NCI-H128 (cell line): ENCODE measurements at regions not wholly inside any gene's neighbourhood (a gene's known extent, or its start where the extent isn't known, plus 50 kb on each side); places are given as distances from the start of the nearest gene placed in this dataset.
"Not testable (repeated sequence)": the region's sequence is repeated elsewhere in the genome, so short reads cannot be mapped to it uniquely, and the experiment has no call there.

ENCODE experiments used
- DNase-seq: peaks from one replicate; lab custom pipeline; 2025; ENCODE audit not compliant: unreplicated experiment; lab: John Stamatoyannopoulos, UW

- not testable (repeated sequence) for DNase-seq
Measured at GRCh38 chr15:31656915-31657314, 330.3 kb downstream of the KLF13 start.

DNA sequence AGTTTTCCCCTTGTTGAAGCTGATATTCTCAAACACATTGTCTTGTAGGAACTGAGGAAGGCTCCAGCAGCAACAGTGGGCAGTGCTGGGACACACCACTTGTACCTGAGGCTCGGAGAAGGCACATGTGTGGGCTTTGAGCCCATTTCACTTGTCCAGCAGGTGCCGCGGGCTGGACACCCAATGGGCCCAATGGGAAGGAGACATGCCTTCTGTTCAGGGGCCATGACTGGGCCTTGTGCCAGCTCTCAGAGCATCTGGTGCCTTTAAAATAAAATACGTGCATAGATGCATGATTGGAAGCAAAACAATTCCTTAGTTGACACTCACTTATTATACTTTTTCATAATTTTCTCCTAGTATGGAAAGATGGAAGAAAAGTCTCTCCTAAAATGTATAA, 334.2 kb downstream of the KLF13 start:
- DNase-seq = no peak

GRCh38 chr15:31665732-31666131, 339.1 kb downstream of the KLF13 start:
- DNase-seq = not testable (repeated sequence)

DNA sequence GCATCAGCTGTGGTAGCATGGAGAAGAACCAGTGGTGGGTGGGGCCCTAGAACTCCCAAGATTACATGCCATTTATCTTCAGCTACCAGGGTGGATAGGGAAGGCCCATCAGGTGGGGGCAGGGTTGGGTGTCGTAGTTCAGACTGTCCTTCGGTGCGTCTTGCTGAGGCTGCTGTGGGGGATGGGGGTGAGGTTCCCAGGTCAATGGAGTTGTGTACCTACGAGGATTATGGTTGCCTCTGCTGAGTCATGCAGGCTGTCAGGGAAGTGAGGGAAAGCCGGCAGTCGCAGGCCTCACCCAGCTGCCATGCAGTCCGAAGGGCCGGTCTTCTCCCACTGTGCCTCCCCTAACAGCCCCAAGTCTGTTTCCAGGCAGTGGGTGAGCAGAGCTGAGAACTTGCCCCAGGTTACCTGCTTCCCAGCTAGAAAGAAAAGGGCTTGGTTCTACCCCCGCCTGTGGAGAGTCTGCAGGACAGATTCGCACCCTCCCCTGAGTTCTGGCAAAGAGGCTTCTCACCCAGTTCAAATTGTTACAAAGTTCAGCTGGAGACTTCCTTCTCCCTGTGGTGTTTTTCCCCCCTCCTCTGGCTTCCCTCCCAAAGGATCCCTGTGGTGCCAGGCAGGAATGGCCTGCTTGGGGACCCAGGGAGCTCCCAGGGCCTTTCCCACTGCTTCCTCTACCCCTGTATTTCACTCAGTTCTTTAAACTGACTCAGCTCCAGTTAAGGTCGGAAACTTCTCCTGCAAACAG, 342.7 kb downstream of the KLF13 start:
- DNase-seq = not testable (repeated sequence)

DNA sequence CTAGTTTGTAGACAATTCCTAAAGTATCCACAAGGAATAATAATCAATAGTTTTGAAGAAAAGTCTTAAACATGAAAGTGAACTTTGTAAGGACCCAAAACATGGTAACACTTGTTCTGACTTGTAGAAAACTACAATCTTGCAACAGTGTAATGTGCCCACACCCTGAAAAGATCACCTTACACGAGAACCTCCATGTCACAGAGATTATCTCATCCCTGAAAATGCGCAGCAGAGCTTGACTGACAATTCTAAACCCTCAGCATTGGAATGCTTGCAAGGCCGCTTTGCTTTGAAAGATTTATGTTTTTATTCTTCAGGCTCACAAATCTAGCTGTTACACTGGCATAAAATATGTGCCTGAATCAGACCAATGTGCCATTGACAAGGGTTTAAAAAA, 346.6 kb downstream of the KLF13 start:
- not testable (repeated sequence) for DNase-seq

- not testable (repeated sequence) for DNase-seq
Measured at GRCh38 chr15:31681529-31682259, 348.6 kb upstream of the CHRNA7 start.

- not testable (repeated sequence) for DNase-seq
Measured at GRCh38 chr15:31687088-31687487, 343.2 kb upstream of the CHRNA7 start.

DNA sequence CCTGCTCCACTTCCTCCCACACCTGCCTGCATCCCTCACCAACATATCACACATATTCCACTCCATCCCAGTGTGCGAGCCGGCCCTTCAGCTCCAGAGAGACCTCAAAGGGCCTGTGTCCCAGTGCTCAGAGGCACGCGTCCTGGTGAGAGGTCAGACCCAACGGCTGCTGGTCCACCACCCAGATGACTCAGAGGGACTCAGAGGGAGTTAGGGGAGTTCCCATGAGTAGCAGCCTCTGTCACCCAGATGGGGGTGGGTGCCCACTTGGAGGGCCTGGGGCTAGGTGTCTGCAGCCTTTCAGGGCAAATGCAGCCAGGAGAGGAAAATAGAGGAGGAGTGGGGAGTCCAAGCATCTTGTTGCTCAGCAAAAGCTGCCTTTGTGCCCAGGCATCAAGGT, 333.8 kb upstream of the CHRNA7 start:
- DNase-seq = not testable (repeated sequence)

DNA sequence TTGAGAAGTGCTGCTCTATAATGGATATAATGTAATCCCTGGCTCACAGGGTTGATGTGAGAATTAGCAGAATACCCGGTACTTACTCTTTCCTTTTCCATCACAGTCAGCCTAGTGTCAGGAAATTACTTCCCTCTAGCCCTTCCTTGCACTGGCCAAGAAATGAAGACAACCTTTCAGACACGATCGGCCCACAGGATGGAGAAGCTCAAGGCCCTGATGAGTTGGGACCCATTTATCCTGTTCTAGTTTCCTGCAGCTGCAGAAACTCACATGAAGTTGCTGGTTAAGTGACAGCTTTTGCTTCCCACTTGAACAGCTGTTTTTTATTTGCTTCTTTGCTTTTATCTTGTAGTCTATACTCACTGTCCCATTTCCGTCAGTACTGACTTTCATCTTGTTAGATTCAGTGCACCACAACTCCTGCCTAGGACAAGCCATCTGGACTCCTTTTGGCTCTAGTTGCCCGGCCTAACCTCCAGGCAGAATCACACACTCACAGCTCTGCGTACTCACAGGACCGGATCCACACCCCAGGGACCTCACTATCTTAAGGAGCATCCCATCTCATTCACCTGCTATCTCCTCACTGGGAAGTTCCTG, 325.1 kb upstream of the CHRNA7 start:
- DNase-seq = not testable (repeated sequence)

DNA sequence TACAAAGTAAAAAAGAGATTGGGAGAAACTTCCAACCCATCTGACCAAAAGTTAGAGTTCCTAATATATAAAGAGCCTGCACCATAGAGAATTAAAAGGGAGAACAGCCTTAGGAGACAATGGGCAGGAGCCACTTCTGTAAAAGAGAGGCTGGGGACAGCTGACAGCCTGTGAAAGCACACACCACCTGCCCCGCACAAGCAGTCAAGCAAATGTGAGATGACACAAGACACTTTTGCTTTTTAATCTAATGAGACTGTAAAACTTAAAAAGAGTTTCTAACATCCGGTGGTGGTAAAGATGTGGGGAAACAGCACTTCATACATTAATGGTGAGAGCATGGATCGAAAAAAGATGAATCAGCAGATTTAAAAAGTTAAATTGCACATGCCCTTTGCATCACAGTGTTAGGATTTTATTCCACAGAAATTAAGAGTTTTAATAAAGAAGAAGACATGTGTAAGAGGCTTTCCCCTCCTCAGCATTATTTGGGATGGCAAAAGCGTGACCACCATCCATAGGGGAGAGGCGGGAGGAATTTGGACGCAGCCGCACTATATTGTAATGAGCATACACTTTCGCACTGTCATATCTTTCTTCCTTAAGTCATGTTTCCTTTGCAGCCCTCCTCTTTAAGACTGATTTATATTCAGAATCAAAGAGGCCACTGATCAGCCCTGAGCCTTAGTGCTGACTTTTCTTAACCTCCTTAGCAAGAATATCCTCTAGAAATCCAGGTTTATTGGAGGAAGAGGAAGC, 322.2 kb upstream of the CHRNA7 start:
- DNase-seq = not testable (repeated sequence)

- DNase-seq = not testable (repeated sequence)
Measured at GRCh38 chr15:31708703-31709327, 321.5 kb upstream of the CHRNA7 start.

- not testable (repeated sequence) for DNase-seq
Measured at GRCh38 chr15:31709479-31709878, 320.8 kb upstream of the CHRNA7 start.

- not testable (repeated sequence) for DNase-seq
Measured at GRCh38 chr15:31710806-31711205, 319.5 kb upstream of the CHRNA7 start.

DNA sequence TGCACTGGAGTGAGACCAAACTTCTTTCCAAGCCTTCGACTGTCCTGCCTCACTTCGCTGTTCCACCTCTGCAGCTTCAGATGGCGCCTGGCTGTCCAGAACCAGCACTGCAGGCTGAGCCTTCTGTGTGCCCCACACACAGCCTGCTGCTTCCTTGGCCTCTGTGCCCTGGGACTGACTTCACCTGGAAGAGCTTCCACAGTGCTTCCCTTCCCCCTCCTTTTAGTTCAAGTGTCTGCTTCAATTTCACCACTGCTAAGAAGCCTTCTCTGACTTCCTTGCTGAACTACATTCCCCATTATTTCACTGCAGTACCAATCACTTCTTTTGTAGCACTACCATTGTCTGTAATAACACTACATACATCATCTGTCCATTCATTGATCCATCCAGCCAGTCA, 315.1 kb upstream of the CHRNA7 start:
- not testable (repeated sequence) for DNase-seq

DNA sequence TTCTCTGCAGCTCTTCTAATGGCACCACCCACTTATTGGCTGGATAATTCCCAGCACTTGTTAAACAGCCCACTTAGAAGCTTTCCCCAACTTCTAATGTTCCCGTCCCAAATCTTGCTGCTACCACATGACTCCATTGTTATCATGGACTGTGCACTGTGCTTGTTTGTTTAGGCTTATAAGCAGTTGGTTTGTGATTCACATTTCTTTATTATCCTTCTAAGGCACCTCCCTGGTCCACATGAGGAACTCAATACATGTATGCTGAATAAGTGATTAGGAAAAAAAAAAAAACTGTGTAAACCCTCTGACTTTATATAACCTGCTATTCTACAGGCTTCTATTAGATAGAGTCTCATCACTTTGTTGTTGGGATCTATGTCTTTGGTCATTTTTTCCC, 311.7 kb upstream of the CHRNA7 start:
- not testable (repeated sequence) for DNase-seq

GRCh38 chr15:31719396-31720022, 310.8 kb upstream of the CHRNA7 start:
- DNase-seq = not testable (repeated sequence)

GRCh38 chr15:31723019-31723418, 307.3 kb upstream of the CHRNA7 start:
- not testable (repeated sequence) for DNase-seq

DNA sequence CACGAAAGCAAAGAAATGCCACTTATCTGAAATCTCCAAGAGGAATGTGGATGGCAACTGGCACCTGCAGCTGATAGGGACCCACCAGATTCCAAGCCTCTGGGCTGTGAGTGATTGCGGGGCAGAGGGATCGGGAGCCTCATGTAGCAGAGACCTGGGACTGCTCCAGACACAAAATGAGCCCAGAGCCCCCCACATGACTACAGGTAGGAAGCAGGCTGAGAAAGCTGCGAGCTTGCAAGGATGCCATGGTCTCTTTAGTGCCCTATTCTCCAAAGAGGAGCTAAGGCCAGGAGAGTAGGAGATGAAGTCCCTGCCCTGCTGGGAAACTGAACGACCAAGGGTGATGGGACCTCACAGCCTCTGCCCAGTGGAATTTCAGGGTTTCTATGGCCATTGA, 305.4 kb upstream of the CHRNA7 start:
- not testable (repeated sequence) for DNase-seq

- DNase-seq = not testable (repeated sequence)
Measured at GRCh38 chr15:31725619-31726018, 304.7 kb upstream of the CHRNA7 start.

GRCh38 chr15:31727612-31728011, 302.7 kb upstream of the CHRNA7 start:
- DNase-seq = no peak
